Kidney glomerular epithelial cell (primary cell): ENCODE measurements at regions not wholly inside any gene's neighbourhood (a gene's known extent, or its start where the extent isn't known, plus 50 kb on each side); places are given as distances from the start of the nearest gene placed in this dataset.
"Not testable (repeated sequence)": the region's sequence is repeated elsewhere in the genome, so short reads cannot be mapped to it uniquely, and the experiment has no call there.

Experiments
- DNase-seq: peaks from one replicate; lab custom pipeline; 2025; lab: John Stamatoyannopoulos, UW

GRCh38 chr4:184281231-184282139, 63.8 kb upstream of the ENPP6 start:
- no peak for DNase-seq

- no peak for DNase-seq
These were observed 63.0 kb upstream of the ENPP6 start for GRCh38 chr4:184280591-184281071.

DNA sequence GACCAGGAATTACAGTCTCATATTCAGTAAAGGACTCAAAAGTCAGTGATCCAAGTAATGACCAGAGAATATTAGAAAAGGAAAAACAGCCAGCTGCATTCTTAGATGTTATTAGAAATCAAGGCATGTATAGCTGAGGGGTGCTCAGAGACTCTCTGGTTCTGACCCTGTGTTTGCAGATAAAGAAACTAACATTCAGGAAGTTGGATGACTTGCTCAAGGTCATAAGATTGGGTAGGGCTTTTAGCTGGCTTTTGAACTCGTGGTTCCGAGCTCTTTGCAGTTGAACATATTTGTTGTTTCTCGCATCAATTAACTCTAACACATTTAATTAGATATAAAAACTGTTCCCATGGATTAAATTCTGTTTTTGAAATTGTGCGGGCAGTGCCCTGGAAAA, 62.5 kb upstream of the ENPP6 start:
- no peak for DNase-seq

GRCh38 chr4:184279496-184280061, 61.9 kb upstream of the ENPP6 start:
- DNase-seq = no peak

DNA sequence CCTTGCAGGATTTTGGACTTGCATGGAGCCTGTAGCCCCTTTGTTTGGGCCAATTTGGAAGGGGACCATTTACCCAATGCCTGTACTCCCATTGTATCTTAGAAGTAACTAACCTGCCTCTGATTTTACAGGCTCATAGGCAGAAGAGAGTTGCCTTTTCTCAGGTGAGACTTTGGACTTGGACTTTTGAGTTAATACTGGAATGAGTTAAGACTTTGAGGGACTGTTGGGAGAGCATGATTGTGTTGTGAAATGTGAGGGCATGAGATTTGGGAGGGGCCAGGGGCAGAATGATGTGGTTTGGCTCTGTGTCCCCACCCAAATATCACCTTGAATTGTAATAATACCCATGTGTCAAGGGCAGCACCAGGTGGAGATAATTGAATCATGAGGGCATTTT, 60.1 kb upstream of the ENPP6 start:
- not testable (repeated sequence) for DNase-seq

DNA sequence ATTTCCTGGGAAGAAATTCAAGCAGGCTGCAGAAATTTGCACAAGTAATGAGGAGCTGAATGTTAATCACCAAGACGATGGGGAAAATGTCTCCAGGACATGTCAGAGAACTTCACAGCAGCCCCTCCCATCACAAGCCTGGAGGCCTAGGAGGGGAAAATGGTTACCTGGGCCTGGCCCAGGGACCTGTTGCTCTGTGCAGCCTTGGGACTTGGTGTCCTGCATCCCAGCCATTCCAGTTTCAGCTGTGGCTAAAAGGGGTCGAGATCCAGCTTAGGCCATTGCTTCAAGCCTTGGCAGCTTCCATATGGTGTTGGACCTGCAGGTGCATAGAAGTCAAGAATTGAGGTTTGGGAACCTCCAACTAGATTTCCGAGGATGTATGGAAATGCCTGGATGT, 59.3 kb upstream of the ENPP6 start:
- DNase-seq = not testable (repeated sequence)

DNA sequence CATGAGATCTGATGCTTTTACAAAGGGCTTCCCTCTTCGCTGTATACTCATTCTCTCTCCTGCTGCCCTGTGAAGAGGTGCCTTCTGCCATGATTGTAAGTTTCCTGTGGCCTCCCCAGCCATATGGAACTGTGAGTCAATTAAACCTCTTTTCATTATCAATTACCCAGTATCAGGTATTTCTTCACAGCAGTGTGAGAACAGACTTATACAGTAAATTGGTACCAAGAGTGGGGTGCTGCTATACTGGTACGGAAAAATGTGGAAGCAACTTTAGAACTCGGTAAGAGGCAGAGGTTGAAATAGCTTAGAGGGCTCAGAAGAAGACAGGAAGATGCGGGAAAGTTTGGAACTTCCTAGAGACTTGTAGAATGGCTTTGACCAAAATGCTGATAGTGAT, 58.7 kb upstream of the ENPP6 start:
- DNase-seq = not testable (repeated sequence)

- DNase-seq = peak; percentile 48
These were observed 58.1 kb upstream of the ENPP6 start for GRCh38 chr4:184275766-184276165.

GRCh38 chr4:184274286-184274951, 56.7 kb upstream of the ENPP6 start:
- no peak for DNase-seq

DNA sequence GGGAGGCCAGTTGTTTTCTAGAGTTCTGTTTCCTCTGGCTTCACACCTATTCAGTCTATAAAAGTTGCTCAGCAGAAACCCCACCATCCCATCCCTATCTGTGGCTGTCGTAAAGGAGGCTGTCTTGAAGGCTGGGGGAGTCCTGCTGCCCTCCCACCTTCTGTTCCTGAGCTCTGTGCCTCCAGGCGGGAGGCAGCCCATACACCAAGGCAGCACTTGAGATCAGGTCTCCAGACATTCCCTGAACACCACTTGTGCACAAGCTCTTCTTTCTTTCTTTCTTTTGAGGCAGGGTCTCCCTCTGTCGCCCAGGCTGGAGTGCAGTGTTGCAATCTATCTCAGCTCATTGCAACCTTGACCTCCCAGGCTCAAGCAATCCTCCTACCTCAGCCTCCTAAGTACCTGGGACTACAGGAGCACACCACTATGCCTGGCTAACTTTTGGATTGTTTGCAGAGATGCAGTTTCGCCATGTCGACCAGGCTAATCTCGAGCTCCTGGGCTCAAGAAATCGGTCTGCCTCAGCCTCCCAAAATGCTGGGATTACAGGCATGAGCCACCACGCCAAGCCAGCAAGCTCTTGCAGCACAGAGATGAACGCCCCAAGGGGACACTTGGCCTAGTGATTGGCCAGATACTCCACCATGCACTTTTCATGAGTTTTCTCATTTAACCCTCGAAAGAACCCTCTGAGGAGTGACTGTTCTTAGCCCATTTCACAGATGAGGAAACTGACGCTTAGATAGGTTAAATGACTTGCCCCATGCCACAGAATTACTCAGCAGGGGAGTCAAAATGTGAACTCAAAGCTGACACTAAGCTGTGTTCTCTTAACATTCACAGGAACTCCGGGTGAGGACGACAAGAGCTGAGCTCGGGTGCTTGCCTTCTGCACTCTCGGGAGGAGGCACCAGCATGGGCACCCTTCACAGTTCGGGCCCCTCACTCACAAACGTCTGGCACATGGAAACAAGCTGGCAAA, 55.8 kb upstream of the ENPP6 start:
- no peak for DNase-seq

GRCh38 chr4:184270808-184271413, 53.2 kb upstream of the ENPP6 start:
- DNase-seq = no peak

GRCh38 chr4:184269879-184270430, 52.3 kb upstream of the ENPP6 start:
- DNase-seq = no peak

DNA sequence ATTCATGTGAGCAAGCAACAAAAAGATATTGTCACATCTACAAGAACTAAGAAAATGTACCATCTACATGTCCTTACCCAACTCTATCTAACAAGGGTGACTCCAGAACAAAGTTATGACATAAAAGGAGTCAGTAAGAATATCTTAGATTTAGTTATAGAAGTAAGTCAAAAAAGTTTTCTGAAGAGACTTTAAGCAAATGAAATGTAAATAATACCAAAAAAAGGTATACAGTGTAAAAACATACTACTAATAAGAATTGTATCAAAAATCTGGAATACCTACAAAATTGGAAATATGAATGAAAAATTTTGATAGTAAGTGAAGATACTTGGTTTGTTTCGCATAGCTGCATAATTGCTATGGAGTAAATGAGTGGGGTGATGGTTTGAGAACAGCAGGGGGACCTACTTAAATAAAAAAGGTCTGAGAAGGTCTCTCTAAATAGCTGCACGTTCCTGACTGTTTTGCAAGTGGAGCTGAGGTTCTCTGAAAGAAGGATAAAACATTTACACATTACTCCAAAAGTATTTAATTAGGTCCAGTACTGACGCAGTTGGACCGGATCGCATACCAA, 51.0 kb upstream of the ENPP6 start:
- DNase-seq = no peak

DNA sequence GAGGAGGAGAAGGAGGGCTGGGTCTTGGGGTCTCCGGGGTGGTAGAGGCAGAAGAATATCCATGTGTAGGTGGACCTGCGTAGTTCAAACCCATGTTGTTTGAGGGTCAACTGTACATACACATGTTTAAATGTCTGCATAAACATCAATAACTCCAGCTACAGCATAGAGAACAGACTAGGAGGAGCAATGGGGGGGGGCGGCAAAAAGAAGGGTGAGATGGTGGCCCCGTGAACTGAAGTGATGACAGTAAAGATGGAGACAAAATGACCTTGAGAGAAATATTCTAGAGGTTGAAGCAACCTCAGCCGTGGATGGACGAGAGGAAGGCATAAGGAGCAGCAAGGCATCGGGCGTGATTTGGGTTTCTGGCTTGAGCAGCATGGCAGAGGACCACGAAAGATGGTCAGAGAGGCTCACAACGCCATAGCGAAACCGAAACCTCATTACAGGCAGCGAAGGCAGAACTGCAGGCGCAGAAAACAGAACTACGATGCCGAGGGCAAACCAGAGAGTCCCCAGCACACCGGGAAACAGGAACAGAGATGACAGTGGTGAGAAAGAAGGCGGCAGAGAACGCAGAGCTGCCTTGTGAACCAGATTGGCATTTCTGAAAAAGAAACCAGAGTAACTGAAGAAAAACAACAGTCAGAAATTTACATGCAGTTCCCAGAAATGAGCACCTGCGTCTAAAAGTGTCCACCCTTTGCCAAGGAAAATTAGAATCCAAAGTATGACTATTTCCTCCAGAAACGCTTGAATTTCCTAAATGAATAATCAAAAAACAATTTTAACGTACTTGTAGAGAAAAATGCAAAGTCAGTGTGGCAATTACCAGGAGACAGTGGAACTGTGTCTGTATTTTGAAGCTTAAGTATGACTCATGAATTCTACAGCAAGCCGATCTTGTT, 50.3 kb upstream of the ENPP6 start:
- peak; percentile 71 for DNase-seq
